Peyer's patch (tissue), 4 donors: ENCODE measurements at regions not wholly inside any gene's neighbourhood (a gene's known extent, or its start where the extent isn't known, plus 50 kb on each side); places are given as distances from the start of the nearest gene placed in this dataset.

ENCODE experiments used
- POLR2A ChIP-seq, 2 donors: fragments of 450-650 bp; IDR thresholded peaks; one replicate each; pipeline ENCODE4 v1.5.1; 2017; ENCODE audit warnings: antibody characterized with exemption in 2 of 2, mild to moderate bottlenecking in 2 of 2, moderate library complexity in 2 of 2
- TF ChIP-seq, protein P1 (sequence below), 6 experiments: fragments of 450-650 bp in 4 of 6; fragments of 200-600 bp in 2 of 6; sonication (generic) in 1 of 6; IDR thresholded peaks; one replicate each; pipeline ENCODE4 v1.5.1; 2017 to 2019; ENCODE audit warnings: antibody characterized with exemption in 6 of 6, mild to moderate bottlenecking in 3 of 6, moderate library complexity in 1 of 6

DNA sequence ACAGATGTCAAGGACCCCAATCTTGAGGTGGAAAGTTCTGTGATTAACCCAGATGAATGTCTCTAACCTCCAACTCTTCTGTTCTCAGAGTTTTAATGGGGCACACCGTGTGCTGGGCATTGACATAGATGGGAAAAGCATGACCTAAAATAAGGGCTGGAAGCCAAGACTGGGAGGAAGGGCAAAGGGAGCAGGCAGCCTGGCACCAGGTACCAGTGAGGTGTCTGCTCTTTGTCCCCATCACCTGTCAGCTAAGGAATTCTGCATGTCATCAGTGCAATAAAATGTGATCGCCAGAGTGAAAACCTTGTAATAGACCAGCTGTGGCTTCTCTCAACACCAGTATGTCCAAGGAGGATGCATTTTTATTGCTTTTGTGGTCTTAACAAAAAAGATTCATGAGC lies 143.5 kb upstream of the TPM1 start:
- TF ChIP-seq, protein P1, sequence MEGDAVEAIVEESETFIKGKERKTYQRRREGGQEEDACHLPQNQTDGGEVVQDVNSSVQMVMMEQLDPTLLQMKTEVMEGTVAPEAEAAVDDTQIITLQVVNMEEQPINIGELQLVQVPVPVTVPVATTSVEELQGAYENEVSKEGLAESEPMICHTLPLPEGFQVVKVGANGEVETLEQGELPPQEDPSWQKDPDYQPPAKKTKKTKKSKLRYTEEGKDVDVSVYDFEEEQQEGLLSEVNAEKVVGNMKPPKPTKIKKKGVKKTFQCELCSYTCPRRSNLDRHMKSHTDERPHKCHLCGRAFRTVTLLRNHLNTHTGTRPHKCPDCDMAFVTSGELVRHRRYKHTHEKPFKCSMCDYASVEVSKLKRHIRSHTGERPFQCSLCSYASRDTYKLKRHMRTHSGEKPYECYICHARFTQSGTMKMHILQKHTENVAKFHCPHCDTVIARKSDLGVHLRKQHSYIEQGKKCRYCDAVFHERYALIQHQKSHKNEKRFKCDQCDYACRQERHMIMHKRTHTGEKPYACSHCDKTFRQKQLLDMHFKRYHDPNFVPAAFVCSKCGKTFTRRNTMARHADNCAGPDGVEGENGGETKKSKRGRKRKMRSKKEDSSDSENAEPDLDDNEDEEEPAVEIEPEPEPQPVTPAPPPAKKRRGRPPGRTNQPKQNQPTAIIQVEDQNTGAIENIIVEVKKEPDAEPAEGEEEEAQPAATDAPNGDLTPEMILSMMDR (IDR thresholded peaks at IDR 0.05), result peak in 2 of 6 experiments; percentile 5 to 26
- TF ChIP-seq POLR2A (IDR thresholded peaks at IDR 0.05), result no peak
